Esophagus muscularis mucosa (tissue), 4 donors: ENCODE measurements at regions not wholly inside any gene's neighbourhood (a gene's known extent, or its start where the extent isn't known, plus 50 kb on each side); places are given as distances from the start of the nearest gene placed in this dataset.

Experiments
- DNase-seq: peaks from one replicate; pipeline ENCODE4 v3.0.0-alpha.2; 2017; ENCODE audit errors: extremely low spot score
- H3K27ac ChIP-seq, 4 donors: fragments of 200-600 bp; sonication (generic); replicated peaks in 1 of 4; 1 replicate in 3 of 4; 2 replicates in 1 of 4; pipeline ENCODE4 v1.5.1; 2016 to 2019; ENCODE audit warnings: mild to moderate bottlenecking in 1 of 4
- H3K27me3 ChIP-seq, 4 donors: fragments of 200-600 bp; sonication (generic); one replicate each; pipeline versions ENCODE4 v1.5.1 to v1.6.0; 2016 to 2019
- H3K36me3 ChIP-seq, 4 donors: fragments of 200-600 bp; sonication (generic); one replicate each; pipeline ENCODE4 v1.5.1; 2016 to 2019
- H3K4me1 ChIP-seq, 4 donors: fragments of 200-600 bp; sonication (generic); one replicate each; pipeline ENCODE4 v1.5.1; 2016 to 2019
- H3K4me3 ChIP-seq, 4 donors: fragments of 200-600 bp; sonication (generic); 1 replicate in 2 of 4; 2 replicates in 2 of 4; pipeline ENCODE4 v1.5.1; 2016 to 2019; ENCODE audit warnings: mild to moderate bottlenecking in 4 of 4, moderate library complexity in 1 of 4
- H3K9me3 ChIP-seq, 4 donors: fragments of 200-600 bp; sonication (generic); 1 replicate in 3 of 4; 2 replicates in 1 of 4; pipeline ENCODE4 v1.5.1; 2016 to 2019
- CTCF ChIP-seq, 3 experiments: fragments of 200-600 bp in 2 of 3; fragments of 450-650 bp in 1 of 3; sonication (generic) in 2 of 3; IDR thresholded peaks; one replicate each; pipeline ENCODE4 v1.5.1; 2017 to 2019; ENCODE audit warnings: antibody characterized with exemption in 3 of 3, mild to moderate bottlenecking in 2 of 3, moderate library complexity in 1 of 3
- EP300 ChIP-seq: sonication (generic); formaldehyde crosslinking; IDR thresholded peaks from one replicate; pipeline ENCODE4 v1.6.1; 2017; ENCODE audit warnings: antibody characterized with exemption
- POLR2A ChIP-seq: fragments of 450-650 bp; IDR thresholded peaks from one replicate; pipeline ENCODE4 v1.6.1; 2017; ENCODE audit warnings: antibody characterized with exemption, moderate library complexity, mild to moderate bottlenecking, low read depth
- POLR2AphosphoS5 ChIP-seq, 2 donors: sonication (generic); formaldehyde crosslinking; IDR thresholded peaks; one replicate each; pipeline ENCODE4 v1.6.1; 2017; ENCODE audit warnings: antibody characterized with exemption in 2 of 2
- WGBS: methylation state at CpG from one replicate; pipeline ENCODE4 v1.1.5; 2018; 5-methylcytosine and 5-hydroxymethylcytosine counted together
- intact Hi-C: fragments of 100-400 bp; cut with DNase I; formaldehyde crosslinking; loops from one replicate; pipeline ENCODE4 v1.15.1; 2023

GRCh38 chr4:36709991-36710390, 428.6 kb downstream of the DTHD1 start:
- WGBS: 61% methylated on average over 4 of the region's 4 CpGs
- no peak for TF ChIP-seq POLR2AphosphoS5 (IDR thresholded peaks at IDR 0.05)
- TF ChIP-seq CTCF (IDR thresholded peaks at IDR 0.05): no peak
- TF ChIP-seq POLR2A: no peak
- no peak for TF ChIP-seq EP300
- Histone ChIP-seq H3K9me3 (no peaks in the 10 kb centered on the region), H3K27me3 (no peaks in the 10 kb centered on the region), H3K4me3 (no peak overlapping the region), H3K4me1 (no peaks in the 10 kb centered on the region), H3K36me3 (no peaks in the 10 kb centered on the region), H3K27ac (no peak overlapping the region)
- intact Hi-C loops: no loop called here
- no peak for DNase-seq

- no peak overlapping the region for H3K4me3 ChIP-seq
- H3K27ac ChIP-seq: no peak overlapping the region
- H3K4me1 ChIP-seq: no peaks in the 10 kb centered on the region
- H3K27me3 ChIP-seq: no peaks in the 10 kb centered on the region
- DNase-seq: no peak
- TF ChIP-seq CTCF (IDR thresholded peaks at IDR 0.05) (no peak), POLR2AphosphoS5 (IDR thresholded peaks at IDR 0.05) (no peak), EP300 (no peak), POLR2A (no peak)
- no peaks in the 10 kb centered on the region for H3K36me3 ChIP-seq
- intact Hi-C loops: no loop called here
- H3K9me3 ChIP-seq: no peaks in the 10 kb centered on the region
These were observed 430.6 kb downstream of the DTHD1 start for GRCh38 chr4:36712013-36712412.

- TF ChIP-seq POLR2A: no peak
- TF ChIP-seq CTCF (IDR thresholded peaks at IDR 0.05): no peak
- no peak for TF ChIP-seq POLR2AphosphoS5 (IDR thresholded peaks at IDR 0.05)
- TF ChIP-seq EP300: no peak
- 92% methylated on average over 4 of the region's 4 CpGs for WGBS
- Histone ChIP-seq H3K4me3 (no peak overlapping the region), H3K4me1 (no peaks in the 10 kb centered on the region), H3K27me3 (no peaks in the 10 kb centered on the region), H3K27ac (no peak overlapping the region), H3K9me3 (no peaks in the 10 kb centered on the region), H3K36me3 (no peaks in the 10 kb centered on the region)
- DNase-seq: no peak
- intact Hi-C loops: no loop called here
These were observed 435.5 kb downstream of the DTHD1 start for GRCh38 chr4:36716874-36717273.

GRCh38 chr4:36719425-36719824, 438.0 kb downstream of the DTHD1 start:
- DNase-seq: no peak
- Histone ChIP-seq H3K36me3 (no peaks in the 10 kb centered on the region), H3K4me1 (no peaks in the 10 kb centered on the region), H3K9me3 (no peaks in the 10 kb centered on the region), H3K4me3 (no peak overlapping the region), H3K27ac (no peak overlapping the region), H3K27me3 (no peaks in the 10 kb centered on the region)
- WGBS: 75% methylated on average over 3 of the region's 3 CpGs
- intact Hi-C loops: no loop called here
- TF ChIP-seq EP300: no peak
- TF ChIP-seq CTCF (IDR thresholded peaks at IDR 0.05): no peak

- Histone ChIP-seq H3K27ac (no peak overlapping the region), H3K36me3 (no peaks in the 10 kb centered on the region), H3K4me1 (no peaks in the 10 kb centered on the region), H3K4me3 (no peak overlapping the region), H3K27me3 (no peaks in the 10 kb centered on the region), H3K9me3 (no peaks in the 10 kb centered on the region)
- no peak for TF ChIP-seq EP300
- TF ChIP-seq POLR2AphosphoS5 (IDR thresholded peaks at IDR 0.05): no peak
- no peak for TF ChIP-seq CTCF (IDR thresholded peaks at IDR 0.05)
- TF ChIP-seq POLR2A: no peak
- 83% methylated on average over 1 of the region's 1 CpG for WGBS
- intact Hi-C loops: no loop called here
- DNase-seq: no peak
These were observed 441.6 kb downstream of the DTHD1 start for GRCh38 chr4:36722986-36723385.
